ENCODE measurements at regions not wholly inside any gene's neighbourhood (a gene's known extent, or its start where the extent isn't known, plus 50 kb on each side); places are given as distances from the start of the nearest gene placed in this dataset.

DNA sequence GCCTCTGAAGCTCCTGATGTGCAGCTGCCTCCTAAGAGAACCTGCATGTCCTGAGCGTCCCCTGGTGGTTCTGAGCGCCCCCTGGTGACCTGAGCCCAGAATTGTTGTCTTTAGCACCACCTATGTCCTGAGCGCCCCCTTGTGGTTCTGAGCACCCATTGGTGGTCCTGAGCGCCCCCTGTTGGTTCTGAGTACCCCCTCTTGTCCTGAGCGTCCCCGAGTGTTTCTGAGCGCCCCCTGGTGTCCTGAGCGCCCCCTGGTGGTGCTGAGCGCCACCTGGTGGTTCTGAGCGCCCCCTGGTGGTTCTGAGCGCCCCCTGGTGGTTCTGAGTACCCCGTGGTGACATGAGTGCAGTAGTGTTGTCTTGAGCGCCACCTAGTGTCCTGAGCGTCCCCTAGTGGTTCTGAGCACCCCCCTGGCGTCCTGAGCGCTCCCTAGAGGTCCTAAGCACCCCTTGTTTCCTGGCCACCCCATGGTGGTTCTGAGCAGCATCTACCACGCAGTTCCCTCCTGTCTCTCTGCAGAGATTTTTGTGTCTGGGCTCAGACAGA is 782.5 kb downstream of the TMEM121 start:
- Histone ChIP-seq H3K4me3 (replicated peaks; ENCODE audit: insufficient read depth, low read length) (no peak overlapping the region), H3K27ac (replicated peaks) (no peak overlapping the region), H3K27me3 (ENCODE audit: insufficient read depth, poor library complexity, severe bottlenecking) (no peaks in the 10 kb centered on the region)
- TF ChIP-seq, protein P1, sequence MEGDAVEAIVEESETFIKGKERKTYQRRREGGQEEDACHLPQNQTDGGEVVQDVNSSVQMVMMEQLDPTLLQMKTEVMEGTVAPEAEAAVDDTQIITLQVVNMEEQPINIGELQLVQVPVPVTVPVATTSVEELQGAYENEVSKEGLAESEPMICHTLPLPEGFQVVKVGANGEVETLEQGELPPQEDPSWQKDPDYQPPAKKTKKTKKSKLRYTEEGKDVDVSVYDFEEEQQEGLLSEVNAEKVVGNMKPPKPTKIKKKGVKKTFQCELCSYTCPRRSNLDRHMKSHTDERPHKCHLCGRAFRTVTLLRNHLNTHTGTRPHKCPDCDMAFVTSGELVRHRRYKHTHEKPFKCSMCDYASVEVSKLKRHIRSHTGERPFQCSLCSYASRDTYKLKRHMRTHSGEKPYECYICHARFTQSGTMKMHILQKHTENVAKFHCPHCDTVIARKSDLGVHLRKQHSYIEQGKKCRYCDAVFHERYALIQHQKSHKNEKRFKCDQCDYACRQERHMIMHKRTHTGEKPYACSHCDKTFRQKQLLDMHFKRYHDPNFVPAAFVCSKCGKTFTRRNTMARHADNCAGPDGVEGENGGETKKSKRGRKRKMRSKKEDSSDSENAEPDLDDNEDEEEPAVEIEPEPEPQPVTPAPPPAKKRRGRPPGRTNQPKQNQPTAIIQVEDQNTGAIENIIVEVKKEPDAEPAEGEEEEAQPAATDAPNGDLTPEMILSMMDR (IDR thresholded peaks at IDR 0.05; ENCODE audit: insufficient read depth, low read length), result peak; percentile 40
- TF ChIP-seq POLR2AphosphoS5 (IDR thresholded peaks at IDR 0.05; ENCODE audit: low read depth) (peak; percentile 82), SPI1 (IDR thresholded peaks at IDR 0.05; ENCODE audit: borderline replicate concordance, low read depth) (no peak)
- DNase-seq (ENCODE audit: low read depth in 1 of 2, low spot score in 1 of 2), result peak; percentile 59 to 80

DNA sequence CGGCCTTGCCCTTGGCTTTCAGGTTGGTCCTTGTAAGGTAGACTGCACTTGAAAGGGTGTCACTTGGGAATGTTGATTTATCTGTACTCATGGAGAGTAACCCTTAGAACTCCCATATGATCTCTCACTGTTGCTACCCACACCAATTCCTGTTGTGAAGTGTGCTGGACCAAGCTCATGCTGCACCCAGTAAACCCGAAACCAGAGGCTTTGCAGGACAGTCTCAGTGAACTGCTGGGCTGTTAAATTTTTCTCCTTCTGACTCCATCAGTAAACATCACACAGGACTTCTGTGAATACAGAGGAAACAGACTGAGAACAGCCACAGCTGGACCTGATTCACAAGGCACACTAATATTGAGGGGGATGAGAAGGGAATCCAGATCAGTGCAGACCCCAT is 783.0 kb downstream of the TMEM121 start:
- Histone ChIP-seq H3K4me3 (replicated peaks; ENCODE audit: insufficient read depth, low read length) (no peak overlapping the region), H3K27ac (replicated peaks) (no peak overlapping the region)
- no peak for TF ChIP-seq SPI1 (IDR thresholded peaks at IDR 0.05; ENCODE audit: borderline replicate concordance, low read depth)
- TF ChIP-seq, protein P1 (IDR thresholded peaks at IDR 0.05; ENCODE audit: insufficient read depth, low read length), result no peak

DNA sequence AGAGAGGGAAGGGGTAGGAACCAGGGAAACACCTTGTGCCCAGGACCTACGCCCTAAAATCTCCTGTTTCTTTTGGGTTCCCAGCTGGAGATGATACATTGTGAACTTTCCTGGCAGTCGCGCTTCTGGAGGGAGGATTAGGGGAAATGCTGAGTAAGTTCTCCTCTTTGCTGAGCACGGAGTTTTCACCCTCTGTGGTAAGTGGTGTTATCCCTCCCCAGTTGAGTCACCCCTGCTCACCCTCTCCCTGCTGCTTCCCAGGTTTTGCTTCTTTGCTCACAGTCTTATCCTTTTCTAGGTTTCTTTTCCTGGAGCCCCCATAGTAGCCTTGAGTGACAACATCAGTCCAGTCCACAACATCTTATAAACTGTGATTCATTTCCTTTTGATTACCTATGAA is 789.1 kb downstream of the TMEM121 start:
- Histone ChIP-seq H3K4me3 (replicated peaks; ENCODE audit: insufficient read depth, low read length) (no peak overlapping the region), H3K27me3 (ENCODE audit: insufficient read depth, poor library complexity, severe bottlenecking) (no peaks in the 10 kb centered on the region), H3K27ac (replicated peaks) (no peak overlapping the region)
- no peak for DNase-seq (ENCODE audit: low read depth in 1 of 2, low spot score in 1 of 2)
- TF ChIP-seq, protein P2, sequence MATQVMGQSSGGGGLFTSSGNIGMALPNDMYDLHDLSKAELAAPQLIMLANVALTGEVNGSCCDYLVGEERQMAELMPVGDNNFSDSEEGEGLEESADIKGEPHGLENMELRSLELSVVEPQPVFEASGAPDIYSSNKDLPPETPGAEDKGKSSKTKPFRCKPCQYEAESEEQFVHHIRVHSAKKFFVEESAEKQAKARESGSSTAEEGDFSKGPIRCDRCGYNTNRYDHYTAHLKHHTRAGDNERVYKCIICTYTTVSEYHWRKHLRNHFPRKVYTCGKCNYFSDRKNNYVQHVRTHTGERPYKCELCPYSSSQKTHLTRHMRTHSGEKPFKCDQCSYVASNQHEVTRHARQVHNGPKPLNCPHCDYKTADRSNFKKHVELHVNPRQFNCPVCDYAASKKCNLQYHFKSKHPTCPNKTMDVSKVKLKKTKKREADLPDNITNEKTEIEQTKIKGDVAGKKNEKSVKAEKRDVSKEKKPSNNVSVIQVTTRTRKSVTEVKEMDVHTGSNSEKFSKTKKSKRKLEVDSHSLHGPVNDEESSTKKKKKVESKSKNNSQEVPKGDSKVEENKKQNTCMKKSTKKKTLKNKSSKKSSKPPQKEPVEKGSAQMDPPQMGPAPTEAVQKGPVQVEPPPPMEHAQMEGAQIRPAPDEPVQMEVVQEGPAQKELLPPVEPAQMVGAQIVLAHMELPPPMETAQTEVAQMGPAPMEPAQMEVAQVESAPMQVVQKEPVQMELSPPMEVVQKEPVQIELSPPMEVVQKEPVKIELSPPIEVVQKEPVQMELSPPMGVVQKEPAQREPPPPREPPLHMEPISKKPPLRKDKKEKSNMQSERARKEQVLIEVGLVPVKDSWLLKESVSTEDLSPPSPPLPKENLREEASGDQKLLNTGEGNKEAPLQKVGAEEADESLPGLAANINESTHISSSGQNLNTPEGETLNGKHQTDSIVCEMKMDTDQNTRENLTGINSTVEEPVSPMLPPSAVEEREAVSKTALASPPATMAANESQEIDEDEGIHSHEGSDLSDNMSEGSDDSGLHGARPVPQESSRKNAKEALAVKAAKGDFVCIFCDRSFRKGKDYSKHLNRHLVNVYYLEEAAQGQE (IDR thresholded peaks at IDR 0.05; ENCODE audit: insufficient replicate concordance, low read depth), result no peak
- TF ChIP-seq, protein P1 (IDR thresholded peaks at IDR 0.05; ENCODE audit: insufficient read depth, low read length), result no peak
- TF ChIP-seq SPI1 (IDR thresholded peaks at IDR 0.05; ENCODE audit: borderline replicate concordance, low read depth) (no peak), GABPA (IDR thresholded peaks at IDR 0.05; ENCODE audit: low read depth) (no peak), POLR2AphosphoS5 (IDR thresholded peaks at IDR 0.05; ENCODE audit: low read depth) (no peak)

More for the DNA sequence above, 783.0 kb downstream of the TMEM121 start:
- DNase-seq (ENCODE audit: low read depth in 1 of 2, low spot score in 1 of 2), result no peak
- no peaks in the 10 kb centered on the region for H3K27me3 ChIP-seq (ENCODE audit: insufficient read depth, poor library complexity, severe bottlenecking)

DNA sequence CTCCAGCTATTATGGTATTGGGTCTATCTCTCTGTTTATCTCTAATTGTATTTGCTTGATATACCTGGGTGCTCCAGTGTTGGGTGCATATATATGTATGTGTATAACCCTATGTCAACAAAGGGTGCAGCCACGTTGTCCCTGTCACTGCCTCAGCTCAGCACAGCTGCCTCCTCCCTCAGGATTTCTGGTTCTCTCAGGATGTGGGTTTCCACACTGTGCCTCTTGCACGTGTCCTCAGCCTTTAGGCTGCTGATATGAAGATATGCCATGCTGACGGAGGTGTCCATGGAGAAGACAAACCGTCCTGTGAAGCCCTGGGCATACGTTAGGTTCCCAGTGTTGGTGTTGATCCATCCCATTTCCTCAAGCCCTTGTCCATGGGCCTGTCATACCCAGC is 791.2 kb downstream of the TMEM121 start:
- no peak for TF ChIP-seq POLR2AphosphoS5 (IDR thresholded peaks at IDR 0.05; ENCODE audit: low read depth)
- TF ChIP-seq GABPA (IDR thresholded peaks at IDR 0.05; ENCODE audit: low read depth), result no peak
- TF ChIP-seq, protein P1 (IDR thresholded peaks at IDR 0.05; ENCODE audit: insufficient read depth, low read length), result no peak
- TF ChIP-seq, protein P2 (IDR thresholded peaks at IDR 0.05; ENCODE audit: insufficient replicate concordance, low read depth), result no peak
- TF ChIP-seq SPI1 (IDR thresholded peaks at IDR 0.05; ENCODE audit: borderline replicate concordance, low read depth), result no peak
- no peak for DNase-seq (ENCODE audit: low read depth in 1 of 2, low spot score in 1 of 2)
- Histone ChIP-seq H3K4me3 (replicated peaks; ENCODE audit: insufficient read depth, low read length) (no peak overlapping the region), H3K27me3 (ENCODE audit: insufficient read depth, poor library complexity, severe bottlenecking) (no peaks in the 10 kb centered on the region), H3K27ac (replicated peaks) (no peak overlapping the region)
